Right lobe of liver (tissue), 4 donors: ENCODE measurements at regions not wholly inside any gene's neighbourhood (a gene's known extent, or its start where the extent isn't known, plus 50 kb on each side); places are given as distances from the start of the nearest gene placed in this dataset.

ENCODE experiments used
- CTCF ChIP-seq, 4 donors: fragments of 200-600 bp in 3 of 4; fragments of 450-650 bp in 1 of 4; IDR thresholded peaks; one replicate each; pipeline versions ENCODE4 v1.5.1 to v1.8.0; 2016 to 2022; ENCODE audit warnings: antibody characterized with exemption in 4 of 4, mild to moderate bottlenecking in 2 of 4
- POLR2A ChIP-seq: fragments of 450-650 bp; IDR thresholded peaks from one replicate; pipeline ENCODE4 v1.6.1; 2017; ENCODE audit warnings: antibody characterized with exemption, mild to moderate bottlenecking
- donor health status: DM: no; HTN: no; CAD: no.
- donor health status: DM: no; HTN: no; CAD: no.
- donor health status: DM: no; HTN: yes; CAD: no.

DNA sequence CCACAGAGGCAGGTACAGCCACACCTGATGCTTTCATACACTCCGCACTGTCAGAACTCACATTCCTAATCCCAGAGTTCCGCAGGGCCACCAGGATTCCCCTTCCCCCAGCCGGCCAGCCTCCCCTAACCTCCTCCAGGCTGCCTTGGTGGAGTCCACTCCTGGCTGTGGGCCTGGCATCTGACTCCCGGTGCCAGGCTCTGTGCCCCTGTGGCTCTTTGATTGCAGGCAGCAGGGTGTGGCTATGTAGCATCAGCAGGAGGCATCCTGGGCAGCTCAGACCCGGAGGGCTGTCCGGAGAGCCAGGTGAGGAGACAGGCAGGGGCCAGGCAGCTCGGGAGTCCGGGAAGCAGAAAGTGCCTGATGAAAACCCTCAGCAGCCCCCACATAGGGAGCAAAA lies 1432.9 kb downstream of the BRD1 start:
- TF ChIP-seq CTCF (IDR thresholded peaks at IDR 0.05) (no peak), POLR2A (no peak)
